Hypothalamus (tissue), 51 donors: ENCODE measurements at regions not wholly inside any gene's neighbourhood (a gene's known extent, or its start where the extent isn't known, plus 50 kb on each side); places are given as distances from the start of the nearest gene placed in this dataset.
"Not testable (repeated sequence)": the region's sequence is repeated elsewhere in the genome, so short reads cannot be mapped to it uniquely, and the experiment has no call there.

Experiments
- DNase-seq, 51 donors: peaks; one replicate each; lab custom pipeline; 2025; lab: John Stamatoyannopoulos, UW

DNA sequence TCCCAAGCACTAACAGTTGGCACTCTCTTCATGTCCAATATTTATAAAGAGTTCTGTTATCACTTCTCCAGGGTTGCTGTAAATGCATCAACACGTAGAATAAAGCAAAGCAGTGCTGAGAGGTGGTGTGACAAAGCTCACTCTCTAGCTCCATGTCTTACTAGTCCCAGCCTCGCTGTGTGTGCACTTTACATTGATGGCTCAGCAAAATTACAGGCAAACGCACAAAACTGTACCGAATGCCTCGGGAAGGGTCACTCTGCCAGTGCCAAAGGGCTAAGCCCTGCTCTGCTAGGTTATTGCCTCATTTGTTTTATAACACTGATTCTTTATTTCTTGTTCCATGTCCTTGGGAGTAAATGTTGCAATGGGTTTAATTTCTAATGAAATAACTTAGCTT is 1005.9 kb upstream of the WWC1 start:
- no peak for DNase-seq

DNA sequence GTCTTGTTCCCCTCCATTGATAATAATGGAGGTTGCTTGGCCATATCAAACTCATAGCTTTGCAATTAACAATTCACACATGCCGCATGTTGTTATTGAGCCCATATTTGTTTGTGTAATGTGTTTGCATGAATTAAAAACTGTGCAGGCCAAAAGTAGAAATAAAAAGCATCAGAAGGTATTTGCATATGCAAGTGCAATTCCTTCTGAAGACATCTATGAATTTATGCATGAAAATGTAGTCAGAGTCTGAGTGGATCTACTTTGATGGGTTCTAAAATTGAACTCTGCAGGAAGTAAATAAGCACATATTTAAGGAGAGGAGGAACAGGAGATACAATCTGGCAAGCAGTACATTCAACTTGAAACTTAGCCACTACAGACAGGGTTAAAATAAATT is 1004.6 kb upstream of the WWC1 start:
- DNase-seq = no peak

DNA sequence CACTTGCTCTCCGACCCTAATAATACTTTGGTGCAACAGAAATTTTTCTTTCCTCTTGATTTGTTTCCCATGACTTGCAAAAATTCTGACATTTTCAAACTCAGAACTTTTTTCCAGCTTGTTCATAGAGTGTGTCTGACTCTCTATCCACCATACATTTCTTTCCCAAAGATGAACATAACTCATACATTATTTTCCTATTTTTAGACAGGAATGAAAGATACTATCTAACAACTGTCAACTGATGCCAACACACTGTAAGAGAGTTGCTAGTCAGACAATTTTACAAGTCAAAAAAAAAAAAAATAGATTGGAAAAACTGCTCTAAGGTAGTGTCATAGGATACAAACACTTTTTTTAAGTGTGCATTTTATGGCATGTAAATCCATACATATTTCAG is 1001.0 kb upstream of the WWC1 start:
- DNase-seq = no peak

DNA sequence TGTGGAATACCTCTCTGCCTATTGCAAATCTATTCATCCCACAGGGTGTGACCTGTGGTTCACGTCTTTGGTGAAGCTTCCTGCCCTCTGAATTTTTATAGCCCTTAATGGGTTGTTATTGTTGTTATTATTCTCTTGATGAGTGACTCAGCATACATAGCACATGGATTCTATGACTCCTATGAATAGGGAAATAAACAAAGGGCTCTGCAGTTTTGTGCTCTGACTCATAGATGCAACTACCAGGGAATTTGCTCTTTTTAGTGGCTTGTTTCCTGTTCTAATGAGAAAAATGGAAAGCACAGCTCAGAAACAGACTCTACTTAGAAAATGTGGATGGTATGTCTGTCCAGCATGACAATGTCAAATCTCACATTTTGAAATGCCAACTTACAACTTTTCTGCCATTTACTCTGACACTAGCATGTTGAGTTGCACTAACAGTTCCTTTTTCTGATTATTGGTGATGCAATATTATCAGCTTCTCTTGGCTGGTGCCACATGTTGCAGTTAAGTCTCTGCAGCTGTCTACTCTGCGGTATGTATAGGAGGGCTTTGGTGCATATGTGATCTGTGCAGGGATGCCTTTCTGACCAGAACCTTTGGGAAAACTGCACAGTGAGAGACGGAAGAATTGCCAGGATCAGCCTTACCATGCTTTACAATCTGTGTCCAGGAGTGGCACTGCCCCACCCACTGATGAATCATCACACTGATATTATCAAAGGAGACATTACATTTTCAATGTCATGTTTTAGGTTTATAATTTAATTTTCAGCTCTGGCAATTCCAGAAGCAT is 996.4 kb upstream of the WWC1 start:
- DNase-seq = peak in 1 of 51 donors; percentile 7

DNA sequence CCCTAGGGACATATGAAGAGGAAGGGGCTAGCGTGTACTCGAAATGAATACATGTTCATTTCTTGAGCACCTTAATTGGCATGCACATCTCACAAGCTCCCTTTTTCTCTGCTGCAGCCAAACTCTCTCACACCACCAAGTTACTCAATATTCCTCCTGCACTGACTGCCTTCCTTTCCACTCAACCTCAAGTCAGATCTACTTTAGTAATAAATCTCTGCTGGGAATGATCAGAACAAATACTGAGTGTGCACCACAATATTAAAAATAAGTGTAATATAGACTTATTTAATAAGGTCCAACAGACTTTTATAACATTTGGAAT is 995.8 kb upstream of the WWC1 start:
- no peak for DNase-seq

DNA sequence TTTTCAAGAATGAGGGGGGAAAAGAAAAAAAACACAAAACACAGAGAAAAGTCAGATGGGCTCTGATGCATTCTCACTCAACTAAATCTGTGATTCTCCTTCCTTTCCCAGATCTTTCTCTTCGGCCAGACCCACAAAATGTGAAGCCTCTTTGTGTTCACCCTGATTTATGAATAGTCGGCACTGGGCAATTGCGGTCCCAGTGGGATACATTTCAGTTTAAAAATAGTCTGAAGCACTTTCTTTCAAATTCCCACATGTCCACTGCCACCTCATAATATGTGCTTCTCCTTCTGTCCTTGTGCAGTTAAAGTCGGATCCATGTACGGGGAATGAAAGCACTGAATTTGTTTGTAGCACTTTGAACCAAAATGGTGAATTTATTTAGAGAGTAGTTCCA is 995.4 kb upstream of the WWC1 start:
- no peak for DNase-seq

DNA sequence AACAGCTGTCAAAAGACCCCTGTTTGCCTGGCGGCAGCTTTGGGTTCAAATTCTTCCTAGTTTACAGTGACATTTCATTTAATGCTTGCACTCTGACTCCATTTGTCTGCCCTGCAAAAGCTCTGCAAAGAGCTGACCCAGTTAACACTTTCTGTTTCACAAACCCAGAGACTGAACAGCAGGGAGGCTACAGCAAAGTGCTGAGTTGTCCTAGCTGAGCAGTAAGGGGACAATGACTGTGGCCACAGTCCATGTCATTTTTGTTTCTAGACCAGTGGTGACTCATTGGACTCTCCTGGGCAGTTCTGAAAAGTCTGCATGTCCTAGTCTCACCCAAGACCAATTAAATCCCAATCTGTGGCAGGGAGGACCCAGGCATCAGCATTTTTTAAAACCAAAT is 994.8 kb upstream of the WWC1 start:
- DNase-seq = peak in 5 of 51 donors; percentile 5 to 42 (median 8)

DNA sequence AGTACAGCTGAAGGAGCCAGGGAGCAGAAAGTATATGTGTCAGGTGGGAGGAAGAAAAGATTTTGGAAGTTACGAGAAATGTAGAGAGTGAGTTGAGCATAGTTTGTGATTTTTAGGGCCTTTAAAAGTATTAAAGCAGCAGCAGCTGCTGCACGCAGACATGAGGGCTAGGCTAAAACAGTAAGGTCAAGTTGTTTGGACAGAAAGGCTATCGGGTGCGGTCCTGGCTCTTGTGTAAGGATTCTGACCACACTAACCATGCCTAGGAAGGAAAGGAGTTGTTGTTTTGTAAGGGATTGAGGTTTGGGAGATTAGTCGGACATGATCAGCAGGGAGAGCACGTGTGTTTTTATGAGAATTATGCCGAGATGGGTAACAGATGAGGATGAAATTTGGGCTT is 991.6 kb upstream of the WWC1 start:
- not testable (repeated sequence) for DNase-seq

DNA sequence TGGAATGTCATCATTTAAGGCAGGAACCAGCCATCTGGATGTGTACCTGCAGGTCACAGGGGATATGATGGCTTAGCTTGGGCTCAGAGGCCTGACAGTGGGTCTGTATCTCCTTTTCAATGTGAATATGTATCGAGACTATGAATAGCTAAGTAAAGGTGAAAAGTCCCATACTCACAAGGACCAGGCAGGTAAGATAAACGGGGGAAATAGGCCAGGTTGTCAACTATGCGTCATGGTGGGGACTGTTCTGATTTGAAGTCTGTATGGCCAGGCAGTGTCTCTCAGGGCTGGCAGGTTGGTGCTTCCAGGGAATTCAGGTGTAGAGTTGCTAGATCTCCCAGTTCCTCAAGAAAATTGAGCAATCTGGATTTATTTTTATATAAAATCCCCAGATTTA is 987.9 kb upstream of the WWC1 start:
- no peak for DNase-seq

DNA sequence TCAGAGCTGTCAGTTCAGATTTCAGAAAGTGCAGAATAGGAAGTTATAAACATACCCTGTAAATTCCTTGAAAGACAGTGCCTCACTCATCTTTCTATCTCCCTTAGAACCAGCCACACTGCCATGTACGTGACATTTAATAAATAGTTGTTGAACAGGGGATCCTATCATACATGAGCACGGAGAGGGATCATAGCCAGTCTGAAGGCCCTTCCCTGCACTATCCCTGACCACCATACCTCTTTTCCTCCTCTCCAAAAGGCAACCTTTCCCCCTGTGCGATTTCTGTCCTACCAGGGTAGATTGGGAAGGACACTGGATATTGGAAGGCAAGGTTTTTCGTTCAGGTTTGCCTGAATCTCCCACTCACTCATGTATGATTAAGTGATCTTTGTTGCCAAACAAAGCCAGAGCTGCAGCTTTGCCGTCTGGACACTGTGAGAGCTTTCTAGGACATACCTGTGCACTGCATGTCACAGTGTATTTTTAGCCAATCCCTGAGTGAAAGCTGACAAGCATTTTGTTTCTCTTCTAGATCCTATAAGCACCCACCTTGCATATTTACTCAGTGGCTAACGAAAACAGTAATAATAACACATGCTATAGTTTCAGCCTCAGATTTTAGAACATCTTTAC is 986.5 kb upstream of the WWC1 start:
- DNase-seq = no peak

DNA sequence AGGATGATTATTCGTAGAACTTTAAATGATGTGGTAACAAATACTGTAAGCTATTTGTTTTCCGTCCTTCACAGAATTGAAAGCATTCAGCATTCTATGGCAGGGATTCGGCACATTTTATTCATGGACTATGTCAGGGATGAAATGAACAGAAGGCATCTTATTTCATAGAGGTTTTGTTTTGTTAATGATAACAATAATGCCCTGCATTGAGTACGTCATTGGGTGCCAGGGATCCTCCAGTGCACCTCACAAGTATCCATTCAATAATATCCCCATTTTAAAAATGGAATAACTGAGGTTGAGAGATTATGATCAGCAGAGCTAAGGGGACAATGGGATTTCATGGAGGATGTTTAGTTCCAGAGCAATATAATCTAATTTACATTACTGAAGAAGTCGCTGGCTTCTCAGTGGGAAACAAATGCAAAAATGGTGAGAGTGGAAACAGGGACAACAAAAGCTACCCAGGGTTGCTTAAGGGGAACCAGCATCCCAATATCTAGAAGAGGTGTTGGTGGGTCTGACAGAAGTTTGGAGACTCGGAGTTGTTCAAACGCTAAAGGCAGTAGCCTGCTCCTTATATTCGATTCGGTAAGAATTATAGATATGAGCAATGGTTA is 985.7 kb upstream of the WWC1 start:
- DNase-seq = no peak

DNA sequence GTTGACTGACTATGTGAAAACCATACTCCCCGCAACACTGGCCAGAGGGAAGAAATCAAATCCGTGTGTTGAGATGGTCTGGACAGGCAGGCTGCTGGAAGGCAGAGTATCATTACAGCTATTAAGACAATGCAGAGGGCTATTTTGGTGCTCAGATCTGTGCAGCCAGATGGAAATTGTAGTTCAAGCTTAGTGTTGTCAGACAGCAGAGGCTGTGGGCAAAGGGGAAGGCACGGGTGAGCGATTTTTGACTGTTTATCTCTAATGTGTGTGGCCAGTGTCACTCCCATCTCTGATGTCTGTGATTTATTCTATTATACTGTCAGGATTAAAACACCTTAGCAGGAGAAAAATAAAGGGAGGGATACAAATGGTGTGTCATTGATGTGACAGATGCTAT is 984.4 kb upstream of the WWC1 start:
- no peak for DNase-seq

DNA sequence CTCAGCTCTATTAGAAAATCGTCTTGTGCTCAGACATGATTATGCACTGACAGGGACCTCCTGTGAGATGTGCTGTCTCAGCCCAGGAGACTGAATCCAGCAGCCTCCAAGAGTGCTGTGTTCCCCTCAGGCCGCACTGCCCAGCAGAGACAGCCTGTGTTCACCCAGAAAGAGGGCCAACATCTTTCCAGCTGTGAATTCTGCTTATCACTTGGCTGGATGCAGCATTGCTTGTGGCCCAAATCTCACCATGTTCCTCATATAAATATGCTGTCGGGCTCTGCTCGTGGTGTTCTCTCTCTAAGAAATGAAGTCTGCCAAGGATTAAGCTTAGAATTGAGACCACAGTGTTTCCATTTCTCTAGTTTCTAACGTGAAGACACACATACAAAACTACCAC is 983.0 kb upstream of the WWC1 start:
- DNase-seq = no peak

DNA sequence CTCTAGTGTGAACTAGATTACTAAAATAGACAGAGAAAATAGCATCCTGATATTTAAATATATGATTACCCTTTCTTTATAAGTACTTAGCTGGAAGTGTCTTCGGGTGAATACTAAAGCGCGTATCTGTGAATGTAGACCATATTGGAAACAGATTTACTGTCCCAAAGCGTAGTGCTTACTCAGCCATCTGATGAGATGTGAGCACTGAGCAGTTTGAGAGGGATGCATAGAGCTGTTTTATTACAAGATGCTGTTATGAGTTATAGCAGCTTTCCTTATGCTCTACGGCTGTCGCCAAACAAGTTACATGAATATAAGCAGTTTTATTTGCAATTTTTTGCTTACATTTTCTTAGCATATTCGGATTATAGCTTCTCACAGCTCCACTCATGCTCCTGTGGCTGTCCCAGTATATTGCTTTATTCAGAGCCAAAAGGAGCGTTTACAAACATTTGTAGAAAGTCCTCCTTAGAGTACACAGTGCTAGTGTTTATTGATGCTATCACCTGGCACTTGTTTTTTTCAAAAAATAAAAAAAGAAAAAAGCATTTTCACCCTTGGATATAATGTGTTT is 981.4 kb upstream of the WWC1 start:
- no peak for DNase-seq

DNA sequence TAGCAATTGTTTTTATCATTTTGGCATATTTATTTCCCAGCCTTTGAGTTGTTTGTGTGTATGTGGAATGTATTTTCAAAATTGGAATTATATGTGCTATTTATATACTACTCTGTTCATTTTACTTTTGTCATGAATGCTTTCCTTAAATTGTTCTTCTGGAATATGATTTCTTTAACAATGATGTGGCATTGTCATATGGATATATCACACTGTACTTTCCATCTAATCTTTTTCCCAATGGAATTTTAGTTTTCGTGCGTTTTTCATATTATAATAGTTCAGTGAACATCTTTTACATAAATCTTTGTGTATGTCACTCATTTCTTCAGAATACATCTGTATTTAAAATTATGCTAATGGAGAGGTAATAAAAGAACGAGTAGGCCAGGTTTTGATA is 980.1 kb upstream of the WWC1 start:
- no peak for DNase-seq

DNA sequence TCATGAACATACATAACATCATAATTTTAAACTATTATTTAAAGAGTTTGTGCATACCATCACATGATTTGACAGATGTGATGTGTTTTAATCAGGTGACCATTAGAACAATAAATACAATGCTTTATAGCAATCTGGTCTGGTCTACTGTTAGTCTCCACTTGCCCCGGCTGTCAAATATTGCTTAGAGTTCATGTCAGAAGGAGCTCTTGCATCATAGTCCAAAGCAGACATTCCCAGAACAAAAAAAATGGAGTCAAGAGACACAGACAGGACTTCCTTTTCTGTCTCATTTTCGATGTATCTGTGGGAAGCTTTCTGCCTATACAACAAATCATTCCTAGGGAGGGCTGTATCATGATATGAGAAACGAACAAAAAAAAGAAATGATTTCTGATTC is 979.2 kb upstream of the WWC1 start:
- DNase-seq = no peak

DNA sequence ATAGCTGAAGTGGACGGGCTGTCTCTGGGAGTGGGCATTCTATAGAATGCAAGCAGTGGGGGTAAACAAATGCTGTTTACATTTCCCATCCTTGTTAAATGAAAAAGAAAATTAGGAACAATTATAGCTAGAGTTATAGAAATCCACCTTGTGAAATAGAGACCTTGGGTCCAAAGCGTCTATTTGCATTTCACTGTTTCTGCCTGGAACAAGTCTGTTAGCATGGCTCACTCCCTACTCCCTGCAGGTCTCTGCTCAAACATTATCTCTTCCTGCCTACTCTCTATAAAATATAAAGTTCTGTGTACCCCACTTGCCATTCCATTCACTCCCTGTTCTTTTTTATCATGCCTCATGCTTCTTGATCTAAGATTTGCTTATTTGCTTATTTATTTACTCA is 975.7 kb upstream of the WWC1 start:
- no peak for DNase-seq

DNA sequence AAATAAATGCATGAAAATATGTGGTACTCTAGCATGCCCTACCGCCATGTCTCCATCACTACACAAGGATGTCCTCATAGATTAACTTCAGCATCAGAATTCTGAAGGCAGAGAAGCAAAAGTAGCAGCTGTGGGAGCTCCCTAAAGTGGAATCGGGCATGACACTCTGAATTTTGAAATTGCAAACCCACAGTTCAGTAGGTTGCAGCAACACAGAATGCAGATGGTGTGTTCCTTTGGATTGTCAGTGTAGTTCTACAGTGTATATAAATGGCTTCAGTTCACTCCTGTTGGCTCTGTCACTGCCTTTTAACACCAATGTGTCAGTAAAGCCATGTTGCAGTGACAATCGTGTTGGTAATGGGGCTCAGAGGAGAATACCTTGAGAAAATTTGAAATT is 973.6 kb upstream of the WWC1 start:
- no peak for DNase-seq

DNA sequence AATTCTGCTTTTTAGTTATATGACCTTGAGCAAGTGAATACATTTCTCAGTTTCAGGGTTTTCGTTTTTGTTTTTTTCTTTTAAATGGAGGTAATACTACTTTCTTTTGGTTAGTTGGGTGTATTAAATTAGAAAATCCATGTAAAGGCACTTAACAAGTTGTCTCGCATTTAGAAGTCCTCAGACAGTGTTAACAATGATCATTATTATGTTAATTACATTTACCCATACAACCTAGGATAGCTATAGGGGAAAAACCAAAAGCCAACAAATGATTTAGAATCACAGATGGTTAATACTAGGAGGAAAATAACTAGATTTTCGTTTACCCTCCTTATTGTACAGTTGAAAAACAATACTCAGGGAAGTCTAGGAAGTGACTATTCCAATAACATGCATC is 972.2 kb upstream of the WWC1 start:
- no peak for DNase-seq

DNA sequence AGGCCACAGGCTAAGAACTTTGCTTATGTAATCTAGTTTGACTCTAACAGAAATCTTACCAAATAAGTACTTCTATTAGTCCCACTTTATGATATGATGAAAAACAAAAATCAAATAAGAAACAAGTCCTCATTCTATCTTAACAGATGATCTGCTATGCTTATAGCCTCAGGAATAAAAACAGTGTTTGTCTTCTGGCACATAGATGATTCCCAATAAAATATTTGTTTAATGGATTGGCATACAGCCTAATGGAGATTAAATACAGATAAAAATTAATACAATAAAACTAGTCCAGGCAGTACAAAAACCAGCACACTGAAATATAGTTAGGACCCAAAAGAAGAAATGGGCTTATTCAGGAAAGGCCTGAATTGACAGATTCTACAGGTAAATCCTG is 971.4 kb upstream of the WWC1 start:
- no peak for DNase-seq

DNA sequence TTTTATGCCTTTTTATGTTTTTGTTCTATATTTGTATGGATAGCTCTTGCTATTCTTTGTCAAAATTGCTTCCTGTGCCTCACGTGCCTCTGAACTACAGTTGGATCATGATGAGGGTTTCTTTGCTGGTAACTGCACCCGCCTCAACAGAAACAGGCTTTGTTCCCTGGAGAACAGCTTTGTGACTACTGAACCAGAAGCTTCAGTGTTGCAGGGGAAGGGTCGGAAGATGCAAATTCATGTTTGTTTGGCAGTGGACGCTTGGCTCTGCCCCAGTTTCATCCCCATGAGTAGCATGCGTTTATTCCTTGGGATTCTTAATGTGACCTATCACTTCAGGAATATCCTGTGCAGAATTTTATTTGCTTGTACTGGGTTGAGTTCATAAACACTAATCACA is 959.1 kb upstream of the WWC1 start:
- DNase-seq = no peak

DNA sequence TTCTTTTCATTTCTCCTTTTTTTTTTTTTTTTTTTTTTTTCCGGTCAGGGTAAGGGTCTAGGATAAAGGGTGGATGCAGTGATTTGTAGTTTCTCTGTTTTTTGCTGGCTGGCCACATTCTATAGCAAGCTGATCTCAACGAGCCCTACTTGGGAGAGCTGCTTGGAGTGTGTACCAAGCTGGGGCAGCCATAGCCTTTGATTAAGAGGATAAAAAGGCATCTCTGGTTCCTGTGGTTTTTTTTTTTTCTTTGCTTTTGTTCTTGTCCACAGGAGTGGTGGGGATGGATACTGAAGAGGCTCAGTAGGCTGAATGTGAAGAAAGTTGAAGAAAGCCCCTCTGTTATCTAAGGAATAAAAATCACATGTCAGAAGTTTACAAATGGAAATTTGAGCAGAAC is 955.3 kb upstream of the WWC1 start:
- DNase-seq = no peak
